D721Med (cell line): ENCODE measurements at regions not wholly inside any gene's neighbourhood (a gene's known extent, or its start where the extent isn't known, plus 50 kb on each side); places are given as distances from the start of the nearest gene placed in this dataset.

Source experiments
- DNase-seq: peaks from one replicate; pipeline ENCODE4 v3.0.0; 2011; ENCODE audit warnings: low spot score; ENCODE audit not compliant: insufficient read length
- FAIRE-seq: peaks from 2 replicates; lab custom pipeline; 2011; peaks lifted over from hg19 to GRCh38; lab: Jason Lieb, UNC
- CTCF ChIP-seq: IDR thresholded peaks from 2 replicates; pipeline ENCODE4 v1.5.1; 2012; ENCODE audit warnings: mild to moderate bottlenecking, control low read depth; ENCODE audit not compliant: insufficient read depth; ENCODE audit errors: missing control alignments

GRCh38 chr1:199959033-199959774 lies 68.3 kb upstream of the NR5A2 start:
- TF ChIP-seq CTCF = no peak
- DNase-seq (no peak), FAIRE-seq (no peak)

DNA sequence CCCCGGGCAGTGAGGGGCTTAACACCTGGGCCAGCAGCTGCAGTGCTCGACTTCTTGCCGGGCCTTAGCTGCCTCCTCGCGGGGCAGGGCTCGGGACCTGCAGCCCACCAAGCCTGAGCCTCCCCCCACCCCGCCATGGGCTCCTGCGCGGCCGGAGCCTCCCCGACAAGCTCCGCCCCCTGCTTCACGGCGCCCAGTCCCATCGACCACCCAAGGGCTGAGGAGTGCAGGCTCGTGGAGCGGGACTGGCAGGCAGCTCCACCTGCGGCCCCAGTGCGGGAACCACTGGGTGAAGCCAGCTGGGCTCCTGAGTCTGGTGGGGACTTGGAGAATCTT lies 67.8 kb upstream of the NR5A2 start:
- DNase-seq (no peak), FAIRE-seq (no peak)
- TF ChIP-seq CTCF = no peak

DNA sequence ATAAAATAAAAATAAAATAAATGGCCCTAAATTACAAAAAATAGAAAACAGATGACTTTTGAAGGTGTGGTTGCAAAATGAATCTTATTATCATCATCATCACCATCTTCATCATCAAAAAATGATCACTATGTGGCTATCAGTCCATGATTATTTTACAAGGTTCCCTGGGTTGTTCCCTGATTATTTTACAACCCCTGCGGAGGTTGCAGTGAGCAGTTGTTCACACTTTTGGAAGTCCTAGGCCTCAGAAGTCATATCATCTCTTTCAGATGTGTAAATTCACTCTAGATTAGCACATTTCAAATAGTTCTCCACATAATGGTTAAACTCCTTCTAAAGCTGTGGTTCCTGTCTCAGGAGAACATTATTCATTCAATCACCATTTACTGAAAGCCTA lies 57.4 kb upstream of the NR5A2 start:
- no peak for TF ChIP-seq CTCF
- DNase-seq (no peak), FAIRE-seq (no peak)

GRCh38 chr1:199976496-199977144 lies 50.9 kb upstream of the NR5A2 start:
- DNase-seq (no peak), FAIRE-seq (no peak)
- no peak for TF ChIP-seq CTCF
